Activated CD8-positive, alpha-beta memory T cell treated with anti-CD3 and anti-CD28 coated beads for 1 hour (primary cell): ENCODE measurements at regions not wholly inside any gene's neighbourhood (a gene's known extent, or its start where the extent isn't known, plus 50 kb on each side); places are given as distances from the start of the nearest gene placed in this dataset.

Experiments
- DNase-seq, 2 donors: peaks; one replicate each; pipeline ENCODE4 v3.0.0-alpha.2; 2020; ENCODE audit warnings: low read depth in 1 of 2; ENCODE audit errors: extremely low read depth in 1 of 2

GRCh38 chr5:133882389-133882695 is 86.1 kb downstream of the C5orf15 start:
- DNase-seq = no peak

GRCh38 chr5:133881576-133882388 is 86.6 kb downstream of the C5orf15 start:
- no peak for DNase-seq

- no peak for DNase-seq
These were observed 90.2 kb downstream of the C5orf15 start for GRCh38 chr5:133878236-133878555.

- no peak for DNase-seq
These were observed 90.8 kb downstream of the C5orf15 start for GRCh38 chr5:133877351-133878235.

GRCh38 chr5:133876266-133876665 is 92.2 kb downstream of the C5orf15 start:
- DNase-seq = no peak

- no peak for DNase-seq
These were observed 93.2 kb downstream of the C5orf15 start for GRCh38 chr5:133875179-133875578.

GRCh38 chr5:133873449-133873848 is 95.0 kb downstream of the C5orf15 start:
- DNase-seq = no peak

- DNase-seq = no peak
These were observed 97.8 kb downstream of the C5orf15 start for GRCh38 chr5:133870661-133871060.

GRCh38 chr5:133869519-133870335 is 98.7 kb downstream of the C5orf15 start:
- no peak for DNase-seq

GRCh38 chr5:133868946-133869518 is 99.4 kb downstream of the C5orf15 start:
- DNase-seq = peak; percentile 27 to 55

- no peak for DNase-seq
These were observed 100.4 kb downstream of the C5orf15 start for GRCh38 chr5:133867851-133868545.

- no peak for DNase-seq
These were observed 101.1 kb downstream of the C5orf15 start for GRCh38 chr5:133867341-133867740.

- no peak for DNase-seq
These were observed 101.6 kb downstream of the C5orf15 start for GRCh38 chr5:133866903-133867245.

- no peak for DNase-seq
These were observed 102.1 kb downstream of the C5orf15 start for GRCh38 chr5:133866160-133866902.

- no peak for DNase-seq
These were observed 103.3 kb downstream of the C5orf15 start for GRCh38 chr5:133865113-133865512.

GRCh38 chr5:133864711-133865110 is 103.7 kb downstream of the C5orf15 start:
- DNase-seq = no peak

GRCh38 chr5:133863857-133864585 is 104.4 kb downstream of the C5orf15 start:
- no peak for DNase-seq

GRCh38 chr5:133861161-133861737 is 107.2 kb downstream of the C5orf15 start:
- no peak for DNase-seq

- no peak for DNase-seq
These were observed 109.4 kb downstream of the C5orf15 start for GRCh38 chr5:133859073-133859472.
